Cardiac muscle cell (in vitro differentiated cells and primary cell): ENCODE measurements at regions not wholly inside any gene's neighbourhood (a gene's known extent, or its start where the extent isn't known, plus 50 kb on each side); places are given as distances from the start of the nearest gene placed in this dataset.

ENCODE experiments used
- DNase-seq, 2 donors: peaks; one replicate each; pipeline versions ENCODE4 v3.0.0 to v3.0.0-alpha.2; 2010 to 2017; ENCODE audit warnings: low read depth in 1 of 2, low spot score in 1 of 2
- H3K27ac ChIP-seq: fragments of 200-600 bp; sonication (generic); 2 replicates; pipeline ENCODE4 v1.5.1; 2016
- H3K27me3 ChIP-seq: fragments of 200-600 bp; sonication (generic); 2 replicates; pipeline ENCODE4 v1.6.0; 2016; ENCODE audit warnings: control low read depth
- H3K36me3 ChIP-seq: fragments of 200-600 bp; sonication (generic); 2 replicates; pipeline ENCODE4 v1.5.1; 2016; ENCODE audit warnings: control low read depth
- H3K4me1 ChIP-seq: fragments of 200-600 bp; sonication (generic); 2 replicates; pipeline ENCODE4 v1.8.1; 2017; ENCODE audit warnings: low read depth, mild to moderate bottlenecking, mixed run types
- H3K4me3 ChIP-seq: fragments of 200-600 bp; sonication (generic); 2 replicates; pipeline ENCODE4 v1.5.1; 2016; ENCODE audit warnings: mild to moderate bottlenecking
- H3K9me3 ChIP-seq: fragments of 200-600 bp; sonication (generic); 2 replicates; pipeline ENCODE4 v1.5.1; 2017; ENCODE audit warnings: low read depth, mild to moderate bottlenecking, control low read depth
- TF ChIP-seq, protein P1 (sequence below): IDR thresholded peaks from 2 replicates; pipeline ENCODE4 v1.5.1; 2012; ENCODE audit warnings: low read depth, mild to moderate bottlenecking, low read length

DNA sequence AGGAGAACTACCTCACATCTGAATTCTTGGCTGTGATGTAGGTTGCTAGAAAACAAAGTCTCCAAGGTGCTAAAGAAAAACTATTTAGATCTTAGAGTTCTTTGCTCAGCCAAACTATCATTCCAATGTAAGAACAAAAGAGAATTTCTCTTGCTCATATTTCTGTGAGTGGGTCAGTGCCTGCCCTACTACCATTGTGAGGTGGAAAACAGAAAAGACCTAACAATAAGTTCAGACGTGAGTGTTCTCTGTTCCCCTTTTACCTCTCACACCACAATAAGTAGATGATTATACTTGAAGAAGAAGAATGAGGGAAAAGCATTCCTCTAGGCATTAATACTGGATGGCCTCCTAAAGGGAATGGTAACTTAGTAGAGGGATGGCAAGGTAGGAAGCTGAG is 187.4 kb upstream of the KITLG start:
- Histone ChIP-seq H3K4me1 (no peaks in the 10 kb centered on the region), H3K9me3 (no peaks in the 10 kb centered on the region), H3K27ac (no peak overlapping the region), H3K36me3 (no peaks in the 10 kb centered on the region), H3K4me3 (no peak overlapping the region), H3K27me3 (no peaks in the 10 kb centered on the region)
- DNase-seq = no peak
- TF ChIP-seq, protein P1, sequence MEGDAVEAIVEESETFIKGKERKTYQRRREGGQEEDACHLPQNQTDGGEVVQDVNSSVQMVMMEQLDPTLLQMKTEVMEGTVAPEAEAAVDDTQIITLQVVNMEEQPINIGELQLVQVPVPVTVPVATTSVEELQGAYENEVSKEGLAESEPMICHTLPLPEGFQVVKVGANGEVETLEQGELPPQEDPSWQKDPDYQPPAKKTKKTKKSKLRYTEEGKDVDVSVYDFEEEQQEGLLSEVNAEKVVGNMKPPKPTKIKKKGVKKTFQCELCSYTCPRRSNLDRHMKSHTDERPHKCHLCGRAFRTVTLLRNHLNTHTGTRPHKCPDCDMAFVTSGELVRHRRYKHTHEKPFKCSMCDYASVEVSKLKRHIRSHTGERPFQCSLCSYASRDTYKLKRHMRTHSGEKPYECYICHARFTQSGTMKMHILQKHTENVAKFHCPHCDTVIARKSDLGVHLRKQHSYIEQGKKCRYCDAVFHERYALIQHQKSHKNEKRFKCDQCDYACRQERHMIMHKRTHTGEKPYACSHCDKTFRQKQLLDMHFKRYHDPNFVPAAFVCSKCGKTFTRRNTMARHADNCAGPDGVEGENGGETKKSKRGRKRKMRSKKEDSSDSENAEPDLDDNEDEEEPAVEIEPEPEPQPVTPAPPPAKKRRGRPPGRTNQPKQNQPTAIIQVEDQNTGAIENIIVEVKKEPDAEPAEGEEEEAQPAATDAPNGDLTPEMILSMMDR = no peak

DNA sequence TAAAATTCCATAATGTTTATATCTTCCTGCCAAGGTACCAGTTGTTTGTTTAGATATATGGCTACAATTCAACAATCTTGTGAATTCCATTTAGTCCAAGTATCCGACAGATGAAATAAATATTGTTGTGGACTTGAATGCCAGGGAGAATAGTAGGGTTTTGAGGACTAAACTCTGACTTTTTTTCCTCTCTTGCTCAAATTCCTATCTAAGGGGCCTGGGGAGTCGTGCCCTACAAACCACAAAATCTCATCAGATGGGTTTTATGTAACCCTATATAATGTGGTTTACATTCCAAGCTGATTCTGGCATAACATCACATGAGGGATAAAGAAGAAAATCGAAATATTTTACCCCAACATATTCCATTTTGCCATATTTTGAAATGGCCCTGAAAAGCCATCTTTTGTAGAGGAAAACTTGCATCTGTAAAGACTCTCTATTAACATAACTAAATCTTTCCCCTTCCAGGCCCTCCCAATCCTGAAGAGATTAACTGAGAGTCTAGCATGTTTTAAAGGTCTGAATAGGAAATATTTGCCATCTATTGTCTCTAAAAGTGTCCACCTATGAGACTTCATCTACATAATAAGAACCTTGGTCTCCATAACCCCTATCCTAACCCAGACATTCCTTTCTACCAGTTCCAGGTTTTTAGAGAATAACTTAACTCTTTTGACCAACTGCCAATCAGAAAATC is 184.7 kb upstream of the KITLG start:
- no peak overlapping the region for H3K27ac ChIP-seq
- TF ChIP-seq, protein P1 = no peak
- H3K9me3 ChIP-seq = no peaks in the 10 kb centered on the region
- H3K36me3 ChIP-seq = no peaks in the 10 kb centered on the region
- H3K27me3 ChIP-seq = no peaks in the 10 kb centered on the region
- no peaks in the 10 kb centered on the region for H3K4me1 ChIP-seq
- H3K4me3 ChIP-seq = no peak overlapping the region
- no peak for DNase-seq

GRCh38 chr12:88763536-88764100 is 183.3 kb upstream of the KITLG start:
- H3K4me1 ChIP-seq = no peaks in the 10 kb centered on the region
- DNase-seq = no peak
- TF ChIP-seq, protein P1 = no peak
- no peak overlapping the region for H3K27ac ChIP-seq
- H3K36me3 ChIP-seq = no peaks in the 10 kb centered on the region
- no peak overlapping the region for H3K4me3 ChIP-seq
- H3K27me3 ChIP-seq = no peaks in the 10 kb centered on the region
- no peaks in the 10 kb centered on the region for H3K9me3 ChIP-seq

DNA sequence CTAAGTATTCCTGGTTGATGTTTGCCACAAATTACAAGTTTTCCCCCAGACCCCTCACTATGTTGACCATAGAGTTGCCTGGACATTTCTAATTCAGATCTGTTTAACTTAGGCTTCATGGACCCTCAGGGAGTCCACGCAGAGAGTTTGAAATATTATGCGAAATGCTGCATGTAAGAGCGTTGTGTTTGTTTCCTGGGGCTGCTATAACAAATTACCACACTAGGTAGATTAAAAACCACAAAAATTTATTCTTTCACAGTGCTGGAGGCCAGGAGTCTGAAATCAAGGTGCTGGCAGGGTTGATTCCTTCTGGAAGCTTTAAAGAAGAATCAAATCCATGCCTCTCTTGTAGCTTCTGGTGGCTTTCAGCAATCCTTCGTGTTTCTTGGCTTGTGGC is 177.9 kb upstream of the KITLG start:
- no peaks in the 10 kb centered on the region for H3K9me3 ChIP-seq
- H3K27ac ChIP-seq = no peak overlapping the region
- H3K36me3 ChIP-seq = no peaks in the 10 kb centered on the region
- DNase-seq = no peak
- TF ChIP-seq, protein P1 = no peak
- no peak overlapping the region for H3K4me3 ChIP-seq
- H3K4me1 ChIP-seq = no peaks in the 10 kb centered on the region
- H3K27me3 ChIP-seq = no peaks in the 10 kb centered on the region

DNA sequence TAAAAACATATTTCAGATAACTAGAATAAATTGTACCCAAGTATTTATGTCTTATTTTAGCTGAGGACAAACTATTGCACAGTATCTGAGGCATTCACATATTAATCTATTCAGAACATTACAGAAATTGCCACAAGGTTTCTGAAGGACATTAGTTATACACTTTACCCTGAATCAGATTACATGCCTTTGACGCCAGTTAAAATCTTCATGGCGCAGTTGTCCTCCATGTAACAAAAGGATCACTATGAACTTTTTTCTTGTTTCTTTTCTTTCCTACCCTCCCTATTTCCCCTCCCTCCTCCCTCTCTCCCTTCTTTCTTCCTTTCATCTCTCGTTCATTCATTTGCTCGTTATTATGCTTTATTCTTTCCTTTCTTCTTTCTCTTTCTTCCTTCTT is 176.6 kb upstream of the KITLG start:
- TF ChIP-seq, protein P1 = no peak
- no peaks in the 10 kb centered on the region for H3K27me3 ChIP-seq

More for the DNA sequence above, 176.6 kb upstream of the KITLG start:
- no peaks in the 10 kb centered on the region for H3K4me1 ChIP-seq
- H3K9me3 ChIP-seq = no peaks in the 10 kb centered on the region
- DNase-seq = no peak
- H3K27ac ChIP-seq = no peak overlapping the region
- H3K4me3 ChIP-seq = no peak overlapping the region
- no peaks in the 10 kb centered on the region for H3K36me3 ChIP-seq
